ENCODE measurements at regions not wholly inside any gene's neighbourhood (a gene's known extent, or its start where the extent isn't known, plus 50 kb on each side); places are given as distances from the start of the nearest gene placed in this dataset.

GRCh38 chr19:30222992-30223865 lies 149.0 kb upstream of the ZNF536 start:
- TF ChIP-seq CTCF (IDR thresholded peaks at IDR 0.05; ENCODE audit: control extremely low read depth, extremely low read depth), result no peak
- no peak overlapping the region for H3K27ac ChIP-seq (ENCODE audit: low read depth in 1 of 2, low read length in 1 of 2)
- no peaks in the 10 kb centered on the region for H3K9me3 ChIP-seq (ENCODE audit: control insufficient read depth in 4 of 4, insufficient read depth in 3 of 4, low read length in 3 of 4)
- no peak overlapping the region for H3K9ac ChIP-seq (ENCODE audit: insufficient read depth in 1 of 2, low read length in 2 of 2)
- no peak overlapping the region for H3K4me3 ChIP-seq
- no peaks in the 10 kb centered on the region for H3K36me3 ChIP-seq (ENCODE audit: control insufficient read depth in 4 of 4, insufficient read depth in 4 of 4, low read length in 4 of 4)
- DNase-seq, result peak; percentile 66 to 72 (median 69)
- H3K27me3 ChIP-seq (ENCODE audit: control insufficient read depth in 3 of 3, insufficient read depth in 3 of 3, low read length in 2 of 3), result peaks cover 16 to 61% (median 30%) of the 10 kb centered on the region in 3 donors
- whole genome bisulfite sequencing, 2 donors, result 9 to 13% methylated on average over 33 to 36 of the region's 36 CpGs
- no peak for ATAC-seq (ENCODE audit: insufficient read depth, low FRiP score)
- peaks cover 0 to 27% (median 0%) of the 10 kb centered on the region in 5 donors for H3K4me1 ChIP-seq (ENCODE audit: control insufficient read depth in 5 of 5, insufficient read depth in 5 of 5, low read length in 5 of 5)

- Histone ChIP-seq H3K9me3 (ENCODE audit: control insufficient read depth in 4 of 4, insufficient read depth in 3 of 4, low read length in 3 of 4) (no peaks in the 10 kb centered on the region), H3K27ac (ENCODE audit: low read depth in 1 of 2, low read length in 1 of 2) (no peak overlapping the region), H3K36me3 (ENCODE audit: control insufficient read depth in 4 of 4, insufficient read depth in 4 of 4, low read length in 4 of 4) (no peaks in the 10 kb centered on the region), H3K27me3 (ENCODE audit: control insufficient read depth in 3 of 3, insufficient read depth in 3 of 3, low read length in 2 of 3) (peaks cover 21 to 66% (median 32%) of the 10 kb centered on the region in 3 donors), H3K4me1 (ENCODE audit: control insufficient read depth in 5 of 5, insufficient read depth in 5 of 5, low read length in 5 of 5) (peaks cover 0 to 28% (median 1%) of the 10 kb centered on the region in 5 donors), H3K4me3 (no peak overlapping the region), H3K9ac (ENCODE audit: insufficient read depth in 1 of 2, low read length in 2 of 2) (no peak overlapping the region)
- DNase-seq, result peak in 1 of 3 donors; percentile 57
- TF ChIP-seq CTCF (IDR thresholded peaks at IDR 0.05; ENCODE audit: control extremely low read depth, extremely low read depth), result no peak
- whole genome bisulfite sequencing, 2 donors, result 15 to 17% methylated on average over 18 of the region's 18 CpGs
- ATAC-seq (ENCODE audit: insufficient read depth, low FRiP score), result no peak
Observed at GRCh38 chr19:30223866-30224688, 148.1 kb upstream of the ZNF536 start.

- peaks cover 0 to 31% (median 7%) of the 10 kb centered on the region in 5 donors for H3K4me1 ChIP-seq (ENCODE audit: control insufficient read depth in 5 of 5, insufficient read depth in 5 of 5, low read length in 5 of 5)
- no peak overlapping the region for H3K27ac ChIP-seq (ENCODE audit: low read depth in 1 of 2, low read length in 1 of 2)
- no peak overlapping the region for H3K9ac ChIP-seq (ENCODE audit: insufficient read depth in 1 of 2, low read length in 2 of 2)
- no peaks in the 10 kb centered on the region for H3K9me3 ChIP-seq (ENCODE audit: control insufficient read depth in 4 of 4, insufficient read depth in 3 of 4, low read length in 3 of 4)
- WGBS, 2 donors, result 2 to 6% methylated on average over 43 of the region's 43 CpGs
- no peak overlapping the region for H3K4me3 ChIP-seq
- no peak for TF ChIP-seq CTCF (IDR thresholded peaks at IDR 0.05; ENCODE audit: control extremely low read depth, extremely low read depth)
- H3K27me3 ChIP-seq (ENCODE audit: control insufficient read depth in 3 of 3, insufficient read depth in 3 of 3, low read length in 2 of 3), result peaks cover 21 to 71% (median 32%) of the 10 kb centered on the region in 3 donors
- no peaks in the 10 kb centered on the region for H3K36me3 ChIP-seq (ENCODE audit: control insufficient read depth in 4 of 4, insufficient read depth in 4 of 4, low read length in 4 of 4)
- DNase-seq, result peak; percentile 44 to 74 (median 54)
- no peak for ATAC-seq (ENCODE audit: insufficient read depth, low FRiP score)
Observed at GRCh38 chr19:30224689-30225606, 147.2 kb upstream of the ZNF536 start.
